ENCODE measurements at regions not wholly inside any gene's neighbourhood (a gene's known extent, or its start where the extent isn't known, plus 50 kb on each side); places are given as distances from the start of the nearest gene placed in this dataset.
A peak's percentile ranks its signal among the peaks of the same experiment; 100 is the strongest.

- H3K27ac Mint-ChIP-seq: no peak overlapping the region
- no peak for DNase-seq
- Histone ChIP-seq H3K27ac (ENCODE audit: low read depth, low read length) (no peak overlapping the region), H3K9me3 (ENCODE audit: control insufficient read depth in 1 of 2, low read length in 2 of 2) (no peaks in the 10 kb centered on the region), H3K4me1 (ENCODE audit: insufficient read depth, low read length) (no peaks in the 10 kb centered on the region), H3K4me3 (ENCODE audit: low read length in 2 of 2) (no peak overlapping the region), H3K36me3 (ENCODE audit: insufficient read depth, low read length) (no peaks in the 10 kb centered on the region), H3K27me3 (ENCODE audit: insufficient read depth, low read length) (no peaks in the 10 kb centered on the region)
- no peak overlapping the region for H3K4me3 Mint-ChIP-seq
- CTCF ChIA-PET (ENCODE audit: partially characterized antibody): no interaction called here
- POLR2A ChIA-PET (ENCODE audit: partially characterized antibody): no interaction called here
- no peaks in the 10 kb centered on the region for H3K9me3 Mint-ChIP-seq
- no peaks in the 10 kb centered on the region for H3K4me1 Mint-ChIP-seq
- H3K36me3 Mint-ChIP-seq: no peaks in the 10 kb centered on the region
- intact Hi-C loops (cut with micrococcal nuclease): no loop called here
- no peaks in the 10 kb centered on the region for H3K27me3 Mint-ChIP-seq
Measured at GRCh38 chr2:71794611-71795010, 341.2 kb downstream of the DYSF start.

- no peak overlapping the region for H3K4me3 Mint-ChIP-seq
- no peak overlapping the region for H3K27ac Mint-ChIP-seq
- no peaks in the 10 kb centered on the region for H3K36me3 ChIP-seq (ENCODE audit: insufficient read depth, low read length)
- H3K4me3 ChIP-seq (ENCODE audit: low read length in 2 of 2): no peak overlapping the region
- no peaks in the 10 kb centered on the region for H3K4me1 Mint-ChIP-seq
- CTCF ChIA-PET (ENCODE audit: partially characterized antibody): no interaction called here
- DNase-seq: no peak
- no peaks in the 10 kb centered on the region for H3K9me3 Mint-ChIP-seq
- no peaks in the 10 kb centered on the region for H3K36me3 Mint-ChIP-seq
- no peaks in the 10 kb centered on the region for H3K27me3 ChIP-seq (ENCODE audit: insufficient read depth, low read length)
- no peak overlapping the region for H3K27ac ChIP-seq (ENCODE audit: low read depth, low read length)
- H3K4me1 ChIP-seq (ENCODE audit: insufficient read depth, low read length): no peaks in the 10 kb centered on the region
- no peaks in the 10 kb centered on the region for H3K27me3 Mint-ChIP-seq
- POLR2A ChIA-PET (ENCODE audit: partially characterized antibody): no interaction called here
- H3K9me3 ChIP-seq (ENCODE audit: control insufficient read depth in 1 of 2, low read length in 2 of 2): no peaks in the 10 kb centered on the region
- intact Hi-C loops (cut with micrococcal nuclease): no loop called here
Measured at GRCh38 chr2:71793926-71794325, 340.6 kb downstream of the DYSF start.

GRCh38 chr2:71792926-71793761 is 339.8 kb downstream of the DYSF start:
- H3K27ac ChIP-seq (ENCODE audit: low read depth, low read length): no peak overlapping the region
- H3K4me1 ChIP-seq (ENCODE audit: insufficient read depth, low read length): no peaks in the 10 kb centered on the region
- intact Hi-C loops (cut with micrococcal nuclease): no loop called here
- Mint-ChIP-seq H3K36me3 (no peaks in the 10 kb centered on the region), H3K27me3 (no peaks in the 10 kb centered on the region), H3K4me3 (no peak overlapping the region), H3K27ac (no peak overlapping the region), H3K4me1 (no peaks in the 10 kb centered on the region), H3K9me3 (no peaks in the 10 kb centered on the region)
- no peaks in the 10 kb centered on the region for H3K36me3 ChIP-seq (ENCODE audit: insufficient read depth, low read length)
- ChIA-PET POLR2A (ENCODE audit: partially characterized antibody) (no interaction called here), CTCF (ENCODE audit: partially characterized antibody) (no interaction called here)
- DNase-seq: no peak
- no peak overlapping the region for H3K4me3 ChIP-seq (ENCODE audit: low read length in 2 of 2)
- no peaks in the 10 kb centered on the region for H3K27me3 ChIP-seq (ENCODE audit: insufficient read depth, low read length)
- H3K9me3 ChIP-seq (ENCODE audit: control insufficient read depth in 1 of 2, low read length in 2 of 2): no peaks in the 10 kb centered on the region

- DNase-seq: no peak
- H3K27me3 Mint-ChIP-seq: no peaks in the 10 kb centered on the region
- H3K9me3 ChIP-seq (ENCODE audit: control insufficient read depth in 1 of 2, low read length in 2 of 2): no peaks in the 10 kb centered on the region
- H3K27ac Mint-ChIP-seq: no peak overlapping the region
- intact Hi-C loops (cut with micrococcal nuclease): no loop called here
- no peaks in the 10 kb centered on the region for H3K27me3 ChIP-seq (ENCODE audit: insufficient read depth, low read length)
- no peak overlapping the region for H3K4me3 ChIP-seq (ENCODE audit: low read length in 2 of 2)
- H3K36me3 ChIP-seq (ENCODE audit: insufficient read depth, low read length): no peaks in the 10 kb centered on the region
- H3K4me1 ChIP-seq (ENCODE audit: insufficient read depth, low read length): no peaks in the 10 kb centered on the region
- no peaks in the 10 kb centered on the region for H3K9me3 Mint-ChIP-seq
- no peak overlapping the region for H3K27ac ChIP-seq (ENCODE audit: low read depth, low read length)
- no peaks in the 10 kb centered on the region for H3K4me1 Mint-ChIP-seq
- ChIA-PET CTCF (ENCODE audit: partially characterized antibody) (no interaction called here), POLR2A (ENCODE audit: partially characterized antibody) (no interaction called here)
- no peaks in the 10 kb centered on the region for H3K36me3 Mint-ChIP-seq
- no peak overlapping the region for H3K4me3 Mint-ChIP-seq
Measured at GRCh38 chr2:71791501-71792135, 338.3 kb downstream of the DYSF start.

DNA sequence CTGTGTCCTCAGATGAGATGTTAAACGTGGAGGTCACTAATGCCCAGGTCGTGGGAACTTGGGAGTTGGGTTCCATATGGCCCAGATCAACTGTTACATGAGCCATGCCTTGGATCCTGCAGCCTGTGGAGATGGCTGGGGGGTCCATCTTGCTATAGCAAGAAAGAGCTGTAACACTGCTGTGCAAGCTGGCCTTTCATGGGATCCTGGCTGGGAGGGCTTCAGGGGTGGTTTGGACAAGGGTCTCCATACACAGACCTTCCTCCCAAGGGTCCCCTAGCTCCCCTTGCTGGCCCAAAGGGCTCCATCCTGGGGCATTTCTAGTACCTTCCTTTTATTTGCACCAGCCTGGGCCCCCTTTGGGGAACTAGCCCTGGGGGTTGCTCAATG is 337.7 kb downstream of the DYSF start:
- H3K4me1 Mint-ChIP-seq: no peaks in the 10 kb centered on the region
- no peaks in the 10 kb centered on the region for H3K4me1 ChIP-seq (ENCODE audit: insufficient read depth, low read length)
- intact Hi-C loops (cut with micrococcal nuclease): no loop called here
- no peak overlapping the region for H3K27ac ChIP-seq (ENCODE audit: low read depth, low read length)
- no peaks in the 10 kb centered on the region for H3K36me3 Mint-ChIP-seq
- H3K4me3 ChIP-seq (ENCODE audit: low read length in 2 of 2): no peak overlapping the region
- no peak overlapping the region for H3K4me3 Mint-ChIP-seq
- DNase-seq: no peak
- H3K27me3 Mint-ChIP-seq: no peaks in the 10 kb centered on the region
- CTCF ChIA-PET (ENCODE audit: partially characterized antibody): no interaction called here
- POLR2A ChIA-PET (ENCODE audit: partially characterized antibody): no interaction called here
- H3K27me3 ChIP-seq (ENCODE audit: insufficient read depth, low read length): no peaks in the 10 kb centered on the region
- no peak overlapping the region for H3K27ac Mint-ChIP-seq
- H3K9me3 ChIP-seq (ENCODE audit: control insufficient read depth in 1 of 2, low read length in 2 of 2): no peaks in the 10 kb centered on the region
- no peaks in the 10 kb centered on the region for H3K9me3 Mint-ChIP-seq
- H3K36me3 ChIP-seq (ENCODE audit: insufficient read depth, low read length): no peaks in the 10 kb centered on the region

DNA sequence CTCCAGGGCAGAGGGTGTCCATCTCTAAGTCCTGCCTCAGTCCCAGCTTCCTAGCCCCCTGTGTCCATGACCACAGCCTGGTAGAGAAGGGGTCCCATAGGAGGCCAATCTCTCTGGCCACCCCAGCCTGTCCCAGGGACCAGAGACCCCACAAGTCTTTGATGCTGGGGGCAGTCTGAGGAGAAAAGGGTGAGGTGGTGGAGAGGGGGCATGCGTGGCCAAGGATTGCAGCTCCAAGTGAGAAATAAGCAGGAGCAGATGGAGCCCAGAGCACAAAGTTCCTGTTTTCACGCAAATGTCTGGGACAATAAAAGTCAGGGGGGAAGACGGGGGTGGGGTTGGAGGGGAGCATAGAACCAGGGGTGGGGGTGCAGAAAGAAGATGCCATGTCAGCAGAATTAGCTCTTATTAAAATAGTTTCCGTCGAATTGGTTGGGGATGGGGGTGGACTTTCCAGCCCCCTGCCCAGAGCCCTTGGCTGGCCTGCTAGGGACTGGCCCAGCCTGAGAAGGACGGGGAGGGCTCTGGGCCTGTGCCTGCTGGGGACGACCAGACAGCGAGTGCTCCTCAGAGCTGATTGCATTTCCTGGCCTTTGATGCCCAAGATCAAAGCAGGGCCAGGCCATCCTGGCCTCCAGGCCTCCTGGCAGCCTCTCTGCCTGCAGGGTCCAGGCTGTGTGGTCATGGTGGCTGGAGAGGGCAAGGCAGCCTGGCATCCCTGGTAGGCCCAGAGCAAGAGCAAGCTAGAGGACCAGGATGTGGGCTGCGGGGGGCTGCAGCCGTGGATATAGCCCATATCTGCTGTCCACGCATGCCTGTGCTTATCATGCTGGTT is 337.1 kb downstream of the DYSF start:
- Mint-ChIP-seq H3K9me3 (no peaks in the 10 kb centered on the region), H3K27ac (peak overlapping the region in 1 of 7 donors; percentile 60), H3K4me1 (no peaks in the 10 kb centered on the region), H3K4me3 (no peak overlapping the region), H3K36me3 (no peaks in the 10 kb centered on the region), H3K27me3 (no peaks in the 10 kb centered on the region)
- intact Hi-C loops (cut with micrococcal nuclease): no loop called here
- Histone ChIP-seq H3K4me3 (ENCODE audit: low read length in 2 of 2) (no peak overlapping the region), H3K27me3 (ENCODE audit: insufficient read depth, low read length) (no peaks in the 10 kb centered on the region), H3K27ac (ENCODE audit: low read depth, low read length) (no peak overlapping the region), H3K36me3 (ENCODE audit: insufficient read depth, low read length) (no peaks in the 10 kb centered on the region), H3K9me3 (ENCODE audit: control insufficient read depth in 1 of 2, low read length in 2 of 2) (no peaks in the 10 kb centered on the region), H3K4me1 (ENCODE audit: insufficient read depth, low read length) (no peaks in the 10 kb centered on the region)
- ChIA-PET POLR2A (ENCODE audit: partially characterized antibody) (no interaction called here), CTCF (ENCODE audit: partially characterized antibody) (no interaction called here)
- no peak for DNase-seq

DNA sequence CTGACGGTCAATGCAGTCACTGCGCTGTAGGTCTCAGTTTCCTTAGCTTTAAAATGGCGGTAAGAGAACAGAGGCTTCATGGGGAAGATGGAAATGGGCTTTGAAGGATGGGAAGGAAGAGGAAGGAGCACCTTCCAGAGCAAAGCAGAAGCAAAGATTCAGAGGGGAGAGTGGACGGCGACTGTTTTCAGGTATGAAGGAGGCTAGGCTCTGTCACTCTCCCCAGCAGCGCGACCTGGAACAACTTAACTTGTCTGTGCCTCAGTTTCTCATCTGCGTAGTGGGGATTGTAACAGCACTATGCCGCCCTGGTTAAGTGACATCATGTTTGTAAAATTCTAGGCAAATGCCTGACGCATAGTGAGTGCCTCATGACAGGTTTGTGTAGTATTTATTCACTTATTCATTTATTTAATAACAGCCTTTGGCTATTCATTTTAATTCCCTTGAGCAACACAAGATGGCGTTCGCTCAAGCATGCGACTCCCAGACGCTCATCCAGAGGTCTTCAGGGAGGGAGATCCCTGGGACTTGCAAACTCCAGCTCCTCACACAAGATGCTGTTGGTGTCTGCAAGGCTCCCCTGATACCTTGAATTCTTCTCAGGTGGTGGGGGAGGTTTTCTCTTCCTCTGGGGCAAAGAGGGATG is 336.3 kb downstream of the DYSF start:
- no peak for DNase-seq
- ChIA-PET CTCF (ENCODE audit: partially characterized antibody) (no interaction called here), POLR2A (ENCODE audit: partially characterized antibody) (no interaction called here)
- no peaks in the 10 kb centered on the region for H3K9me3 ChIP-seq (ENCODE audit: control insufficient read depth in 1 of 2, low read length in 2 of 2)
- H3K9me3 Mint-ChIP-seq: no peaks in the 10 kb centered on the region
- intact Hi-C loops (cut with micrococcal nuclease): no loop called here
- H3K4me3 Mint-ChIP-seq: no peak overlapping the region
- H3K36me3 ChIP-seq (ENCODE audit: insufficient read depth, low read length): no peaks in the 10 kb centered on the region
- H3K27me3 Mint-ChIP-seq: no peaks in the 10 kb centered on the region
- no peaks in the 10 kb centered on the region for H3K36me3 Mint-ChIP-seq
- no peak overlapping the region for H3K4me3 ChIP-seq (ENCODE audit: low read length in 2 of 2)
- H3K27ac ChIP-seq (ENCODE audit: low read depth, low read length): no peak overlapping the region
- H3K4me1 Mint-ChIP-seq: no peaks in the 10 kb centered on the region
- no peak overlapping the region for H3K27ac Mint-ChIP-seq
- H3K4me1 ChIP-seq (ENCODE audit: insufficient read depth, low read length): no peaks in the 10 kb centered on the region
- no peaks in the 10 kb centered on the region for H3K27me3 ChIP-seq (ENCODE audit: insufficient read depth, low read length)
